GM18507 (cell line): ENCODE measurements at regions not wholly inside any gene's neighbourhood (a gene's known extent, or its start where the extent isn't known, plus 50 kb on each side); places are given as distances from the start of the nearest gene placed in this dataset.
"Not testable (repeated sequence)": the region's sequence is repeated elsewhere in the genome, so short reads cannot be mapped to it uniquely, and the experiment has no call there.

Experiments
- DNase-seq: peaks from one replicate; pipeline ENCODE4 v3.0.0; 2011; ENCODE audit warnings: low read depth; ENCODE audit not compliant: insufficient read length; ENCODE audit errors: extremely low spot score
- FAIRE-seq: peaks from 2 replicates; lab custom pipeline; 2011; peaks lifted over from hg19 to GRCh38; lab: Jason Lieb, UNC

DNA sequence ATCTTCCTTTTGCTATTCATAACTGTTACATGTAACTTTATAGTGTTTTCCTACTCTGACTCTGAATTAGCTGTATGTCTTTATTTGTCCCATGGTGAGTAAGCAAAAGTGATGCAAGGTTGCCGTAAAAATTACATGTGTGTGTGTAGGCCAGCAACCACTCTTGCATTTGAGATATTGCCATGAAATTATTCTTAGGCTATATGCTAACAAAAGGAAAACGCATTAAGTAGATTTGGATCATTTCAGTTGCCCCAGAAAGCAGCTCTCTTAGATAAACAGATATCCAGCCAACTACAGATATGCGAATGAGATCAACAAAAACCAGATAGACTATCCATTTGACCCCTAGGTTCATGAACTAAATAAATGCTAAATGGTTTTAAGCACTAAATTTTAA, 73.6 kb downstream of the CYLC2 start:
- DNase-seq (no peak), FAIRE-seq (no peak)

DNA sequence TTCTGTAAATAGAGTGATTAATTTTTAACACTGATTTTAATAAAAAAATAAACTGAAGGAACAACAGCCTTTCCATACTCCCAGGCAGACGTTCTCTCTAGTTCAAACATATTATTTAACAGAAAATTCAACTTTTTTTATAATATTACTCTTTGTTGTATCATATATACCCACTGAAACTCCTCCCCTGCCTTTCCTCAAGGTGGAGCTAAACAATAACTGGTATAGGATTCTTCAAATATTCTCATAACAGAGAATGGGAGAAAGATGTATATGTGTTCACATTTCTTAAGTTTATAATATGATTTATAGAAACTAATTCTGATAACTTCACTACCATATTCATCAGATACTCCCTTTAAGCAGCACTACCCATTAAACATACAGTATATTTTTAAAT, 83.4 kb downstream of the CYLC2 start:
- no peak for DNase-seq

DNA sequence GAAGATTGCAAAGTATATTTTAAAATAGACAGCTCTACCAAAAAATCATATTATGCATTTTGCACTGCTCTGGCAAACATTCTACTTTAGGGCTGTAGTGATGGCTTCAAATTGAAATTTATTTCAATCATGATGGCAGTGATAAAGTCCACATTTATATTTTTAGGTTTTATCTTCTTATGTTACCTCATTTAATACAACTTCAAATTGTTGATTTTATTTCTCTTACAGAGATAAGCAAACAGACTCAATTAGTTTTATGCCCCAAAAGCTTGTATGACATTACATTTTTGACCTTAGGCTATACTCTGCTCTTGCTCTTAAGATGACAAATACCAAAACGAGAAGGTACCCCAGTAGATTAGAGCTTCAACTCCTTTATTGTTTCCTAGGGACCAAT, 87.4 kb downstream of the CYLC2 start:
- no peak for FAIRE-seq
- no peak for DNase-seq

More for the DNA sequence above, 83.4 kb downstream of the CYLC2 start:
- FAIRE-seq = no peak

DNA sequence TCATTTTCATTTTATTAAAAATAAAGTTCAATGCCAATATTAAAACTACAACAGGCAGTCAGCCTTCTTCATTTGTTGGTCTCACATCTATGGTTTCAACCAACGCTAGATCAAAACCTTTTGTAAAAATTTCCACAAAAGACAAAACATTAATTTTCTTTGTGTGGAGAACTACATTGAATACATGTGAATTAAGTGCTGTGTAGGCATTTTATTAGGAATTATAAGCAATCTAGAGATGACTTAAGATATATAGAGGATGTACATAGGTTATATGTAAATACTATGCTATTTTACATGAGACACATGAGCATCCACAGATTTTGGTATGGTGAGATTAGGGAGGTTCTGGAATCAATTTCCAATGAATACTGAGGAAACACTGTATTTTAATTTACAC, 94.2 kb downstream of the CYLC2 start:
- no peak for FAIRE-seq

DNA sequence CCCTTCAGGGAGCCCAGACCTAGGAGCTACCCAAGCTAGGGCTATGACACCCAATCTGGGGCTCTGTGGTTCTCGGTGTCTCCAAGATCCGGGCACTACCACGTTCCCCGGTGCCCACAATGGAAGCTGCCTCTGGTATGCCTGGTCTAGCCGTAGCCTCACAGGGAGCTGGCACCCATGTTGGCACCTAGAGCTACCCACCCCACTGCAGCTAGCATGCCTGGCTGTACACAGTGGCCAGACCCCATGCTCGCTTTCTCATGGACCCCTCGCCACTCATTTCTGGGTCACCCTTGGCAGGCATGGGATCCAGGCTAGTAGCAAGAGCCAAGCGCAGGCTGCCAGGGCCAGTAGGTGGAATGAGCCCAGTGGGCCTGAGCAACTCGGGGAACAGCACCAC, 109.0 kb downstream of the CYLC2 start:
- no peak for FAIRE-seq

More for the DNA sequence above, 94.2 kb downstream of the CYLC2 start:
- DNase-seq = no peak

DNA sequence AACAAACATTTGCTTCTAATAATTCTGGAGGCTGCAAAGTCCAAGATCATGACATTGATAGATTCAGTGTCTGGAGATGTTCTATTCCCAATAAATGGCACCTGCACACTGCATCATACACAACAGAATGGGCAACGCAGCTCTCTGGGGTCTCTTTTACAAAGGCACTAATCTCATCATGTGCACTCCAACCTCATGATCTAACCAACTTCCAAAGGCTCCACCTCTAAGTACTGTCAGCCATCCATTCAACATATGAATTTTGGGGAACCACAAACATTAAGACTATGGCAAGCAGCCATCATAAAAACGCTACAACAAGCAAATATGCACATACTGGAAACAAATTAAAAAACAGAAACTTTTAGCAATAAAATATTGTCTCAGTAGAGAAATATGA, 121.1 kb downstream of the CYLC2 start:
- DNase-seq (no peak), FAIRE-seq (no peak)

More for the DNA sequence above, 109.0 kb downstream of the CYLC2 start:
- no peak for DNase-seq

DNA sequence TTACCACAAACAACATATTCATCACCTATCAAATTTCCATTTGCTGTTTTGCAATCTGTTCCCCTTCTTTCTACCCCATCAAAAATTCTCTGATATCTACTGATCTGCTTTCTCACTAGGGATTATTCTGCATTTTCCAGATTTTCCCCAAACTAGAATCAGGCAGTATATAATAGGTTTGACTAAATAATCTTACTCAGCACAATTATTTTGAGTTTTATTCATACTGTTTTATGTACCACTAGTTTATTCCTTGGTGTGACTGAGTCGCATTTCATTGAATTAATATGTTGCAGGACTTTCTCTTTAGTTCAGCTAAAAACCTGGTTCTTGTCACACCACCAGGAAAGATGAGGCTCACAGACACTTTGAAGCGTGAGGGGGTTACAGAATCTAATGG, 131.4 kb downstream of the CYLC2 start:
- FAIRE-seq (no peak), DNase-seq (no peak)

DNA sequence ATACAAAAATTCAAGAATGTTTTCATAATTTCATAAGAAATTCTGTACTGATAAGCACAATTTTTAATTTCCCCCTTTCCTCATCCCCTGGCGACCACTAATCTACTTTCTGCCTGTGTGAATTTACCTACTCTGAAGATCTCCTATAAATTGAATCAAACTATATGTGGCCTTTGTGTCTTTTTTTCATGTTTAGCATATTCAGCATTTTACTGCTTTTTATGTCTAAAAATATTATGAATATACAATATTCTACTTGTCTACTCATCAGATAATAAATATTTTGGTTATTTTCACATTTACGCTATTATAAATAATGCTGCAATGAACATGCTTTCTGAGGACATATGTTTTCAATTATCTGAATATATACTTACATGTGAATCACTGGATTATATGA, 144.8 kb downstream of the CYLC2 start:
- DNase-seq (no peak), FAIRE-seq (no peak)

DNA sequence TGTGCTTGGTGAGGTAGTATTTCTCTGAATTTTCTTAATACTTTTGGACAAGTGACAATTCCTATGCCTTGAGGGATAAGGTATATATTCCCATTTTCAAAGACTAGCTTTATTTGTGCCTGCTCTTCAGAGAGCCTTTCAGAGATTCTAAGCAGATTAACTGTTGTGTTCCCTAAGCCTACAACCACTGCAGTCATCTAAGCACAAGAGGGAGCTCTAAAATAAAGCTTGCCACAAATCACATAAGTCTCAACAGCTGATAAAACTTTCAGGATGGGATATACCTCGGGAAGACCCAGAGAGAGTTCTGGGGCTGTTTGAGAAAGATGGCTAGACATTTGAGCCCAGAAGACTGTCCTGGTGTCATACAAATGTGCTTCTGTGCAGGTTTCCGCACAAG, 157.3 kb downstream of the CYLC2 start:
- DNase-seq = no peak
- no peak for FAIRE-seq

DNA sequence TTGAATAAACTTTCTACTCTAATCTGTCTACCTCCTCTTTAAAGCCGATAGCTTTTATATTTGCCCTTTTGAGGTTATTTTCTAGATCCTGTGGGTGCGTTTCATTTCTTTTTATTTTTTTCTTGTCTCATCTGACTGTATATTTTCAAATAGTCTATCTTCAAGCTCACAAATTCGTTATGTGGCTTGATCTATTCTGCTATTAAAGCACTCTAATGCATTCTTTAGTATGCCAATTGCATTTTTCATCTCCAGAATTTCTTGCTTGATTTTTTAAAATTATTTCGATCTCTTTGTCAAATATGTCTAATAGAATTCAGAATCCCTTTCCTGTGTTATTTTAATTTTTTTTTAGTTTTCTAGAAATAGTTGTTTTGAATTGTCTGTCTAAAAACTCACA, 172.4 kb downstream of the CYLC2 start:
- DNase-seq (no peak), FAIRE-seq (no peak)

DNA sequence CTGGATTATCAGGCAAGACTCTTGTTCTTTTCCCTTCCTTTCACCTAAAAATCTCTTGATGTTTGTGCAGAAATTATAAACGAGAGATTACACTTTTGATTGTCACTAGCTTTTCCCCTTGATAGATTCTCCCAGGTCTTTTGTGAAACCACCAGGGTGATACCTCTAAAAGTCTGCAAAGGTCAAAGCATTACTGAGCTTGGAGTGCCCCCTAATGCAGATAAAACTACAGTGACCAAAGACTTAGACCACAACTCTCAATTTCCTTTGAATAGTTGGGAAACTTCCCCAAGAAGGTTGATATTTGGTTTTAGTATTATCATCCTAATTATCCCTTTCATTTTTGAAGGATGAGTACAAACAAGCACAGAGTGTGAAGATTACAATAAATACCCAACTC, 173.1 kb downstream of the CYLC2 start:
- FAIRE-seq (no peak), DNase-seq (no peak)

DNA sequence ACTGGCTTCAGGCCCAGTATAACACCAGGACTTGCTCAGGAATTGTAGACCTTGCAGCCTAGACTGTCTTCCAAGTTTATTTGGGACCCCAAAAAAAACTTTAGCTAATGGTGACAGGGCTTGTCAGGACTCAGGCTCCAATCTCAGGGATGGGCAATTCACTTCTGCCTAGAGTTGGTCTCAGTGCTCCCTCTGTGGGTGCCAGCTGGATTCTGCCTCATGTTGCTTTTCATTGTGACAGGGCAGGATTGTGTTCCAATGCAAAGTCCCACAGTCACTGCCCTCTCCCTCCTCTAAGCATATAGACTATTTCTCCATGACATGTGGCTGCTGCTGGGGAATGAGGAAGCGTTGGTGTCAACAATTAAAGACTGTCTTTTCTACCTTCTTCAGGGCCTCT, 174.7 kb downstream of the CYLC2 start:
- no peak for DNase-seq
- no peak for FAIRE-seq

DNA sequence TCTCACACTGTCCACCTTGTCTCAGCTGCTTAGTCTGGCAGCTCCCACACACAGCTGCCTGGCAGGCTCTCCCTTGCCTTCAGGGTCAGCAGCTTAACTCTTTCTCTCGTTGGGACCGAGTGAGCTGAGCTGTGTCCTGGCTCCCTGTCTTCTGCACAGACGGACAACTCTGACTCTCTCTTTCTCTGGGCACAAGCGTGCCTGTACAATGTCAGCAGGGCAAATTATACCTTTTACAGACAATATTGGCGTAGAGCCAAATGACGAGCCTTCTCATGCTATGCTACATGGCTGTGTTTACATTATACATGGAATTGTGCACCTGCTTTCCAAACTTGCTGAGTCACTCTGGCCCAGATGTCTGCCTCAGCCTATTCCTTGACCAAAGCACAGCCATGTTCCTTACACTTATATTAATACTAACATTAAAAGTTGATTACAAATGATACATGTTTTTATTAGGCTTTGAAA, 188.6 kb downstream of the CYLC2 start:
- DNase-seq (no peak), FAIRE-seq (no peak)

DNA sequence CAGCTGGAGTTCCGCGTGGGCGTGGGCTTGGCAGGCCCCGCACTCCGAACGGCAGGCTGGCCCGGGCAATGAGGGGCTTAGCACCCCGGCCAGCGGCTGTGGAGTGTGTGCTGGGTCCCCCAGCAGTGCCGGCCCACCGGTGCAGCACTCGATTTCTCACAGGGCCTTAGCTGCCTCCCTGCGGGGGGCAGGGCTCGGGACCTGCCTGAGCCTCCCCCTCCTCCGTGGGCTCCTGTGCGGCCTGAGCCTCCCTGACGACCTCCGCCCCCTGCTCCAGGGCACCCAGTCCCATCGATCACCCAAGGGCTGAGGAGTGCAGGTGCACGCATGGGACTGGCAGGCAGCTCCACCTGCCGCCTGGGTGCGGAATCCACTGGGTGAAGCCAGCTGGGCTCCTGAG, 191.8 kb downstream of the CYLC2 start:
- DNase-seq = no peak
- FAIRE-seq = no peak

DNA sequence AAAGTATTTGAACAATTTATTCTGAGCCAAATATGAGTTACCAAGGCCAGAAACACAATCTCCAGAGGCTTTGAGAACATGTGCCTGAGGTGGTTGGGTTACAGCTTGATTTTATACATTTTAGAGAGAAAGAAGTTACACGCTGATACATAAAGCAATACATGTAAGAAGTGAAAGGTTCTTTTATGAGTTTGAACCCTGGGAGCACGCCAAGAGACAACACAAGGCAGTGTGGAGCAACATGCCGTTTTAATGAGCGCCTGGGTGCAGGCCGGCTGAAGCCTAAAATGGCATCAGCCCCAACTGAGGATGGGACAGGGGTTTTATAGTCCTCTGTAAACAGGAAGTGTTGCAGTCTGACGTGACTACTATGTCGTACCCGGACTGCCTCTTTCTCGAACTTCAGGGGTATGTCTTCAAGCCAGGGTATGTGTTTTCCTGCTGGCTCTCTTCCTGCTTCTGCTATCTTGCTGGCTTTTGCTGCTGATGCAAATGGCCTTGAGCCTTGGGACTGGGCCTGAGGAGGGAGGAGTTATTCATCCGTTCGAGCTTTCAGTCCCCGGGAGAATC, 193.7 kb downstream of the CYLC2 start:
- DNase-seq = no peak
- FAIRE-seq = no peak

DNA sequence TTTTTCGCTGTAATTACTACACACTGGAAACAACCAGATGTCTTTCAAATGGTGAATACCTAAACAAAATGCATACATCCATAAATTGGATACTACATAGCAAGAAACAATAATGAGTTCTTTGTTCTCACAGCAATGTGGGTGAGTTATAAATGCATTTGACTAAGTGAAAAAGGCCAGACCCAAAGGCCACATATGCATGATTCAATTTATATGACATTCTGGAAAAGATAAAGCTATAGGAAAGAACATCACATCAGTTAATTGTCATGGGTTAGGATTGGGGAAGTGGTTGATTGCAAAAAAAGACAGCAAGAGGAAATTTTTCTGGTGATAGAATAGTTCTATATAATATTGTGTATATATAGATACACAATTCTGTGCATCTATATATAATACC, 198.9 kb downstream of the CYLC2 start:
- FAIRE-seq (no peak), DNase-seq (no peak)

DNA sequence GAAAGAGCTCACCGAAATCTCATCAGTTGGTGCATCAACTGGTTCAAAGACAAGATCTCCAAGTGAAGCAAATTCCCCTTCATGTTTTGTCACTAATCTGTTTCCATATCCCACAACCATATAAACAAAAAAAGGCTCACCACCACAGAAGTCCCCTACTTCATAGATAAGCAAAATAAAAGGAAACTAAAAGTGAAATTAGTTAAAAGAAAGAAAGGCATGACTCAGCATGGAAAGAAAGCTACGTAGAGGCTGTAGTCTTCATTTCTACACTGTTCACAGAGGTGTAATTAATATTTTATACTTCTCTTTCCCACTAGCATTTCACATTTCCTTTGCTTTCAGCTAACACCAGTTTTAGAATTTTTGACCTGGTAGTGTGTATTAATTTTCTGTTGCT, 208.0 kb downstream of the CYLC2 start:
- DNase-seq (no peak), FAIRE-seq (no peak)

DNA sequence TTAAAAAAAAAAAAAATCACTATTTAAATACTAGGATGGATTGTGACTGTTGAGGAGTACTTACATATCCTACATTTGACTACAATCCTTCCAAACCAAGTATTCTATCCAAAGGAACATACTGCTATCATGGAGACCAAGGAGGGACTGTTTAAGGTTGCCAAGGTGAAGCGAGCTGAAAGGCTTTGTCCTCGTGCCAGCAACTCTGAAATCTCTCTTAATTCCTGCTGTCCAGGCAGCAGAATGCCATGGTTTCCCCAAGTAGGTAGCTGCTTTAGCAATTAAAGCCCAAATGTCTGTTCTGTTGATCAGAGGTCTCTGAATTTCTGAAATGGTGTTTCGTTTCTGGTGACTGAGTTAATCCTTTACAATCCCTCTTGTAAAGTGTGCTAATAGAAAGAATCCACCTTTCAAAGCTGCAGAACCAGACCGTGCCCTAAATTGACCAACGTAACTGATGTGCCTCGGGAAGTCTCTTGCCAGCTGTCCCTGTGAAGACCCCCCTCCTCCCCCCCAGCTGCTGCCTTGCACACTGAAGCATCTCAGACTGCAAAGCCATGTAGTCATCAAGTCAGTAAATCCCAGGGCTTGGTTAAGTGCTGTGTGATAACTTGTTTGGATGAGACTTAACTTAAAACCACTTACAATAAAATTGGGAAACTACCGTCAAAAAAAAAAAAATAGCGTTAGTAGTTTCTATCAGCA, 210.9 kb downstream of the CYLC2 start:
- not testable (repeated sequence) for DNase-seq, FAIRE-seq

DNA sequence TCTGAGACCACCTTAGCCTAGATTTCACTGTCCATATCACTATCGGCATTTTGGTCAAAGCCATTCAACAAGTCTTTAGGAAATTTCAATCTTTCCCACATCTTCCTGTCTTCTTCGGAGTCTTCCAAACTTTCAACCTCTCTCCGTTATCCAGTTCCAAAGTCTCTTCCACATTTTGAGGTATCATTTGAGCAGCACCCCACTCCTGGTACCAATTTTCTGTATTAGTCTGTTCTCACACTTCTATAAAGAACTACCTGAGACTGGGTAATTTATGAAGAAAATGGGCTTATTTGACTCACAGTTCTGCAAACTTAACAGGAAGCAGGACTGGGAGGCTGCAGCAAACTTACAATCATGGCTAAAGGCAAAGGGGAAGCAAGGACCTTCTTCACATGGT, 215.5 kb downstream of the CYLC2 start:
- DNase-seq (no peak), FAIRE-seq (no peak)

DNA sequence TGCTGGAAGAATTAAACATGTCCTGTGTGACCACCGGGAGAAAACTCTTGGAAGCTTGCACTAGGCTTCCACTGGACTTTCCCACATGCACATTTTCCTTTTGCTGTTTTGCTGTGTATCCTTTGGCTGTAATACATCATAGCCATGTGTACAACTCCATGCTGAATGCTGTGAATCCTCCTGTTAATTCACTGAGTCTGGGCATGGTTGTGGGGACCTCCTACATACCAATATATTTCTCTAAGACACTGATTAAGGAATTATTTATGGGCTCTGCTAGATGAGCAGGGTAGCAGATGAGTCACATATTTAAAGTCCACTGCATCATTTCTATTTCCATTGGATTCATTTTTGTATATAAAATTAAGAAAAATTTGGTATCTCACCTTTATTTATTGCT, 220.1 kb downstream of the CYLC2 start:
- DNase-seq (no peak), FAIRE-seq (no peak)
